Stimulated activated naive CD8-positive, alpha-beta T cell treated with anti-CD3 and anti-CD28 coated beads, Interleukin-15, Interleukin-2, amounts not matched to agents 100 ng/mL and 50 ng/mL, for 24 hours (primary cell): ENCODE measurements at regions not wholly inside any gene's neighbourhood (a gene's known extent, or its start where the extent isn't known, plus 50 kb on each side); places are given as distances from the start of the nearest gene placed in this dataset.
A peak's percentile ranks its signal among the peaks of the same experiment; 100 is the strongest.

ENCODE experiments used
- H3K27ac Mint-ChIP-seq: one replicate; pipeline ENCODE4 v1.8.0; 2021; ENCODE audit warnings: mild to moderate bottlenecking, mixed read lengths
- H3K27me3 Mint-ChIP-seq: one replicate; pipeline ENCODE4 v1.8.0; 2021; ENCODE audit warnings: mixed read lengths
- H3K36me3 Mint-ChIP-seq: one replicate; pipeline ENCODE4 v1.8.0; 2021; ENCODE audit warnings: low read depth, mixed read lengths
- H3K4me1 Mint-ChIP-seq: one replicate; pipeline ENCODE4 v1.8.0; 2021; ENCODE audit warnings: low read depth, mixed read lengths
- H3K4me3 Mint-ChIP-seq: one replicate; pipeline ENCODE4 v1.8.0; 2021; ENCODE audit warnings: mild to moderate bottlenecking, mixed read lengths
- H3K9me3 Mint-ChIP-seq: one replicate; pipeline ENCODE4 v1.8.0; 2021; ENCODE audit warnings: mixed read lengths

GRCh38 chr2:12162269-12163247, 416.1 kb downstream of the LPIN1 start:
- Mint-ChIP-seq H3K27ac (no peak overlapping the region), H3K27me3 (no peaks in the 10 kb centered on the region), H3K9me3 (peaks cover 4% of the 10 kb centered on the region), H3K4me1 (peaks cover under 1% of the 10 kb centered on the region), H3K4me3 (no peak overlapping the region), H3K36me3 (no peaks in the 10 kb centered on the region)

GRCh38 chr2:12163866-12164265, 417.4 kb downstream of the LPIN1 start:
- H3K27ac Mint-ChIP-seq, result no peak overlapping the region
- H3K36me3 Mint-ChIP-seq, result no peaks in the 10 kb centered on the region
- H3K4me3 Mint-ChIP-seq, result no peak overlapping the region
- H3K4me1 Mint-ChIP-seq, result peaks cover 13% of the 10 kb centered on the region
- no peaks in the 10 kb centered on the region for H3K27me3 Mint-ChIP-seq
- peaks cover 4% of the 10 kb centered on the region for H3K9me3 Mint-ChIP-seq

- H3K27ac Mint-ChIP-seq, result no peak overlapping the region
- H3K27me3 Mint-ChIP-seq, result no peaks in the 10 kb centered on the region
Observed at GRCh38 chr2:12164689-12165088, 418.3 kb downstream of the LPIN1 start.

GRCh38 chr2:12167525-12168317, 421.3 kb downstream of the LPIN1 start:
- peaks cover 37% of the 10 kb centered on the region for H3K4me1 Mint-ChIP-seq
- H3K9me3 Mint-ChIP-seq, result no peaks in the 10 kb centered on the region
- H3K27me3 Mint-ChIP-seq, result no peaks in the 10 kb centered on the region
- H3K4me3 Mint-ChIP-seq, result no peak overlapping the region
- H3K27ac Mint-ChIP-seq, result no peak overlapping the region
- H3K36me3 Mint-ChIP-seq, result no peaks in the 10 kb centered on the region

More at GRCh38 chr2:12164689-12165088, 418.3 kb downstream of the LPIN1 start:
- Mint-ChIP-seq H3K4me3 (no peak overlapping the region), H3K4me1 (peaks cover 22% of the 10 kb centered on the region), H3K36me3 (no peaks in the 10 kb centered on the region), H3K9me3 (peaks cover 4% of the 10 kb centered on the region)

GRCh38 chr2:12168354-12168753, 421.9 kb downstream of the LPIN1 start:
- Mint-ChIP-seq H3K4me1 (peaks cover 37% of the 10 kb centered on the region), H3K27me3 (no peaks in the 10 kb centered on the region), H3K27ac (no peak overlapping the region), H3K36me3 (no peaks in the 10 kb centered on the region), H3K4me3 (no peak overlapping the region), H3K9me3 (no peaks in the 10 kb centered on the region)

GRCh38 chr2:12168791-12169388, 422.5 kb downstream of the LPIN1 start:
- Mint-ChIP-seq H3K27ac (no peak overlapping the region), H3K9me3 (no peaks in the 10 kb centered on the region), H3K4me1 (peaks cover 37% of the 10 kb centered on the region), H3K4me3 (no peak overlapping the region), H3K36me3 (no peaks in the 10 kb centered on the region), H3K27me3 (no peaks in the 10 kb centered on the region)

GRCh38 chr2:12169721-12170120, 423.3 kb downstream of the LPIN1 start:
- Mint-ChIP-seq H3K27me3 (no peaks in the 10 kb centered on the region), H3K9me3 (no peaks in the 10 kb centered on the region), H3K36me3 (no peaks in the 10 kb centered on the region), H3K4me3 (no peak overlapping the region), H3K27ac (peak overlapping the region; percentile 7), H3K4me1 (peaks cover 37% of the 10 kb centered on the region)

GRCh38 chr2:12170121-12170520, 423.7 kb downstream of the LPIN1 start:
- H3K27ac Mint-ChIP-seq, result no peak overlapping the region
- H3K36me3 Mint-ChIP-seq, result no peaks in the 10 kb centered on the region
- no peak overlapping the region for H3K4me3 Mint-ChIP-seq
- peaks cover 37% of the 10 kb centered on the region for H3K4me1 Mint-ChIP-seq
- H3K27me3 Mint-ChIP-seq, result no peaks in the 10 kb centered on the region
- H3K9me3 Mint-ChIP-seq, result no peaks in the 10 kb centered on the region

GRCh38 chr2:12173271-12173942, 427.0 kb downstream of the LPIN1 start:
- H3K27me3 Mint-ChIP-seq, result no peaks in the 10 kb centered on the region
- H3K9me3 Mint-ChIP-seq, result no peaks in the 10 kb centered on the region
- no peak overlapping the region for H3K4me3 Mint-ChIP-seq
- H3K4me1 Mint-ChIP-seq, result peaks cover 60% of the 10 kb centered on the region
- no peak overlapping the region for H3K27ac Mint-ChIP-seq
- no peaks in the 10 kb centered on the region for H3K36me3 Mint-ChIP-seq

GRCh38 chr2:12173943-12174340, 427.5 kb downstream of the LPIN1 start:
- Mint-ChIP-seq H3K27me3 (no peaks in the 10 kb centered on the region), H3K4me3 (no peak overlapping the region), H3K36me3 (no peaks in the 10 kb centered on the region), H3K4me1 (peaks cover 60% of the 10 kb centered on the region), H3K9me3 (no peaks in the 10 kb centered on the region), H3K27ac (no peak overlapping the region)

GRCh38 chr2:12175323-12175722, 428.9 kb downstream of the LPIN1 start:
- no peaks in the 10 kb centered on the region for H3K9me3 Mint-ChIP-seq
- no peaks in the 10 kb centered on the region for H3K36me3 Mint-ChIP-seq
- peaks cover 46% of the 10 kb centered on the region for H3K4me1 Mint-ChIP-seq
- no peak overlapping the region for H3K4me3 Mint-ChIP-seq
- no peak overlapping the region for H3K27ac Mint-ChIP-seq
- no peaks in the 10 kb centered on the region for H3K27me3 Mint-ChIP-seq

GRCh38 chr2:12176623-12177454, 430.4 kb downstream of the LPIN1 start:
- Mint-ChIP-seq H3K9me3 (no peaks in the 10 kb centered on the region), H3K36me3 (no peaks in the 10 kb centered on the region), H3K4me1 (peaks cover 37% of the 10 kb centered on the region), H3K4me3 (no peak overlapping the region), H3K27ac (no peak overlapping the region), H3K27me3 (no peaks in the 10 kb centered on the region)

GRCh38 chr2:12177455-12178288, 431.2 kb downstream of the LPIN1 start:
- Mint-ChIP-seq H3K4me3 (no peak overlapping the region), H3K36me3 (no peaks in the 10 kb centered on the region), H3K4me1 (peaks cover 37% of the 10 kb centered on the region), H3K27ac (peak overlapping the region; percentile 5), H3K27me3 (no peaks in the 10 kb centered on the region), H3K9me3 (no peaks in the 10 kb centered on the region)
